OCI-LY7 (cell line): ENCODE measurements at regions not wholly inside any gene's neighbourhood (a gene's known extent, or its start where the extent isn't known, plus 50 kb on each side); places are given as distances from the start of the nearest gene placed in this dataset.

Experiments used
- BruUV-seq: library from RNA; stranded (reverse); fragments of 400-500 nt; replicated peaks from 2 replicates; lab custom pipeline; 2021; lab: Mats Ljungman, UMichigan
- CTCF ChIA-PET: fragments of 300-600 bp; sonication (Branson Sonifier 250); formaldehyde crosslinking; loops from one replicate; lab custom pipeline; 2022; ENCODE audit warnings: antibody characterized with exemption; ENCODE audit not compliant: unreplicated experiment; lab: Charles Lee
- POLR2A ChIA-PET: fragments of 300-600 bp; sonication (Branson Sonifier 250); formaldehyde crosslinking; loops from one replicate; lab custom pipeline; 2022; ENCODE audit warnings: antibody characterized with exemption; lab: Charles Lee
- DNase-seq: peaks from one replicate; pipeline ENCODE4 v3.0.0-alpha.2; 2015; ENCODE audit warnings: low spot score
- H2AFZ ChIP-seq: fragments of 200-600 bp; sonication (generic), shearing (Covaris generic); 2 replicates; pipeline ENCODE4 v1.6.1; 2014; ENCODE audit warnings: mild to moderate bottlenecking, antibody characterized with exemption, low read length, moderate library complexity
- H3K27ac ChIP-seq: fragments of 200-600 bp; sonication (generic); 2 replicates; pipeline ENCODE4 v1.5.1; 2014; ENCODE audit warnings: mixed run types, low read depth, mild to moderate bottlenecking, moderate library complexity, low read length, inconsistent platforms; ENCODE audit not compliant: poor library complexity, severe bottlenecking
- H3K36me3 ChIP-seq: fragments of 200-600 bp; sonication (generic); 2 replicates; pipeline ENCODE4 v1.6.1; 2014; ENCODE audit warnings: mild to moderate bottlenecking, antibody characterized with exemption, low read length, moderate library complexity, mixed read lengths; ENCODE audit not compliant: insufficient read depth
- H3K4me1 ChIP-seq: fragments of 200-600 bp; sonication (generic); 2 replicates; pipeline ENCODE4 v1.5.1; 2014; ENCODE audit warnings: mild to moderate bottlenecking, low read length; ENCODE audit not compliant: insufficient read depth, poor library complexity, severe bottlenecking
- H3K4me2 ChIP-seq: fragments of 200-600 bp; sonication (generic); 2 replicates; pipeline ENCODE4 v1.6.1; 2014; ENCODE audit warnings: mild to moderate bottlenecking, low read length
- H3K4me3 ChIP-seq: fragments of 200-600 bp; sonication (generic); 2 replicates; pipeline ENCODE4 v1.5.1; 2014; ENCODE audit warnings: mild to moderate bottlenecking, low read depth, low read length; ENCODE audit not compliant: poor library complexity, severe bottlenecking
- H3K79me2 ChIP-seq: fragments of 200-600 bp; sonication (generic); 2 replicates; pipeline ENCODE4 v1.6.1; 2016; ENCODE audit warnings: low read depth, mild to moderate bottlenecking, low read length, moderate library complexity, mixed read lengths; ENCODE audit not compliant: insufficient read depth
- H3K9me2 ChIP-seq: fragments of 200-600 bp; sonication (generic); 2 replicates; pipeline ENCODE4 v1.6.1; 2016; ENCODE audit warnings: mild to moderate bottlenecking, low read length, mixed read lengths; ENCODE audit not compliant: insufficient read depth
- H3K9me3 ChIP-seq: fragments of 200-600 bp; sonication (generic); 2 replicates; pipeline ENCODE4 v1.6.1; 2014; ENCODE audit warnings: mild to moderate bottlenecking, mixed run types, low read length, mixed read lengths
- H4K20me1 ChIP-seq: fragments of 200-600 bp; sonication (generic); 2 replicates; pipeline ENCODE4 v1.6.1; 2014; ENCODE audit warnings: mild to moderate bottlenecking, antibody characterized with exemption, low read length, moderate library complexity, mixed read lengths; ENCODE audit not compliant: insufficient read depth
- EZH2phosphoT487 ChIP-seq: fragments of 200-600 bp; sonication (generic); IDR thresholded peaks from 2 replicates; pipeline ENCODE4 v1.6.1; 2018; ENCODE audit warnings: low read depth, borderline replicate concordance, mild to moderate bottlenecking, mixed run types, antibody characterized with exemption, low read length, moderate library complexity, mixed read lengths
- intact Hi-C: fragments of 100-400 bp; cut with micrococcal nuclease; formaldehyde crosslinking; loops from one replicate; pipeline ENCODE4 v1.10.0; 2022; ENCODE audit not compliant: unreplicated experiment
- TF ChIP-seq, protein P1 (sequence below): fragments of 200-600 bp; sonication (generic); conservative IDR thresholded peaks from 2 replicates; pipeline ENCODE4 v1.5.1; 2014; ENCODE audit warnings: mild to moderate bottlenecking, antibody characterized with exemption, low read length, moderate library complexity, mixed read lengths

DNA sequence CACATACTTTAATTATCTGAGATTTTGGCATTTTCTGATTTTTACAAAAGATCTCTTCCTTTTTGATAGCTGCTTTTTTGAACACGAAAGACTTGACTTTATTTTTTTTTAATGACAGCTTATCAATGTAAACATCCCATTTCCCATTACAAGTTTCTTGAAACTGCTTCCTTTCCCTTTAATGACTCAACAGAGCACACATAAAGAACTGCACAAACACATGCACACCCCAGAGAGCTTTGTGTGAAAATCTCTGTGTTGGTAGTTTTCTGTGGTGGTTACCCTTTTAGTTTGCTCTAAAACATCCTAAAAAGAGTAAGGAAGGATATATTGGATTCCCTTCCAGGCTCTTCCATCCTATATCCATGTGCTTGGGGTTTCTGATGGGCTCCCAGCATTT, 125.1 kb upstream of the ZNF32 start:
- Histone ChIP-seq H3K9me2 (no peaks in the 10 kb centered on the region), H2AFZ (no peak overlapping the region), H3K27ac (no peak overlapping the region), H3K9me3 (peaks cover 7% of the 10 kb centered on the region; the same call in 1 of the 2 replicates), H3K36me3 (no peaks in the 10 kb centered on the region), H4K20me1 (no peaks in the 10 kb centered on the region), H3K4me2 (no peak overlapping the region), H3K4me1 (no peaks in the 10 kb centered on the region), H3K4me3 (no peak overlapping the region), H3K79me2 (no peaks in the 10 kb centered on the region)
- DNase-seq, result no peak
- CTCF ChIA-PET, result no interaction called here
- BruUV-seq, result no TSS peak
- intact Hi-C loops, result no loop called here
- TF ChIP-seq, protein P1, sequence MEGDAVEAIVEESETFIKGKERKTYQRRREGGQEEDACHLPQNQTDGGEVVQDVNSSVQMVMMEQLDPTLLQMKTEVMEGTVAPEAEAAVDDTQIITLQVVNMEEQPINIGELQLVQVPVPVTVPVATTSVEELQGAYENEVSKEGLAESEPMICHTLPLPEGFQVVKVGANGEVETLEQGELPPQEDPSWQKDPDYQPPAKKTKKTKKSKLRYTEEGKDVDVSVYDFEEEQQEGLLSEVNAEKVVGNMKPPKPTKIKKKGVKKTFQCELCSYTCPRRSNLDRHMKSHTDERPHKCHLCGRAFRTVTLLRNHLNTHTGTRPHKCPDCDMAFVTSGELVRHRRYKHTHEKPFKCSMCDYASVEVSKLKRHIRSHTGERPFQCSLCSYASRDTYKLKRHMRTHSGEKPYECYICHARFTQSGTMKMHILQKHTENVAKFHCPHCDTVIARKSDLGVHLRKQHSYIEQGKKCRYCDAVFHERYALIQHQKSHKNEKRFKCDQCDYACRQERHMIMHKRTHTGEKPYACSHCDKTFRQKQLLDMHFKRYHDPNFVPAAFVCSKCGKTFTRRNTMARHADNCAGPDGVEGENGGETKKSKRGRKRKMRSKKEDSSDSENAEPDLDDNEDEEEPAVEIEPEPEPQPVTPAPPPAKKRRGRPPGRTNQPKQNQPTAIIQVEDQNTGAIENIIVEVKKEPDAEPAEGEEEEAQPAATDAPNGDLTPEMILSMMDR, result no peak
- no peak for TF ChIP-seq EZH2phosphoT487
- POLR2A ChIA-PET, result no interaction called here

DNA sequence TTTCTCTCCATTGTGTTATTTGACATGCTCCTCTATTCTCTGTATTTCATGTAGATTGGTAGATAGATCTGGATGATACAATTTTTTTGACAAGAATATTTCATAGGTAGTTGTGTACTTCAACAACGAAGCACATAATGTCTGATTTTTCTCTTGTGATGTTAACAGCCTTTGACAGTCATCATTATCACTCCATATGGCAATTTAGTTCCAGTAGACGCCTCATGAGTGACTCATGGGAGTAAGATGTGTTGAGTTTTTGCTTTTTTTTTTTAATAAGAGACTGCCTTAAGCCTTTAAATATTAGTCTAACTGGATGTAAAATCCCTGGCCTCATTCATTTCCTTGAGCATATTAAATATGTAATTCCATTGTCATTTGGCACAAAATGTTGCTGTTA, 123.5 kb upstream of the ZNF32 start:
- H3K9me3 ChIP-seq, result peaks cover 7% of the 10 kb centered on the region; the same call in 1 of the 2 replicates
- no peaks in the 10 kb centered on the region for H3K4me1 ChIP-seq
- intact Hi-C loops, result no loop called here
- H4K20me1 ChIP-seq, result no peaks in the 10 kb centered on the region
- TF ChIP-seq, protein P1, result no peak
- no peak for TF ChIP-seq EZH2phosphoT487
- BruUV-seq, result no TSS peak
- no peak overlapping the region for H2AFZ ChIP-seq
- H3K36me3 ChIP-seq, result no peaks in the 10 kb centered on the region
- H3K79me2 ChIP-seq, result no peaks in the 10 kb centered on the region
- no peak overlapping the region for H3K4me3 ChIP-seq
- no peak for DNase-seq
- POLR2A ChIA-PET, result interaction anchor here (0.6 kb wide), 1 partner anchor 756 kb away, joined by 3 read pairs; no protein-coding TSS in a partner anchor
- CTCF ChIA-PET, result no interaction called here
- no peak overlapping the region for H3K27ac ChIP-seq
- no peaks in the 10 kb centered on the region for H3K9me2 ChIP-seq
- no peak overlapping the region for H3K4me2 ChIP-seq

DNA sequence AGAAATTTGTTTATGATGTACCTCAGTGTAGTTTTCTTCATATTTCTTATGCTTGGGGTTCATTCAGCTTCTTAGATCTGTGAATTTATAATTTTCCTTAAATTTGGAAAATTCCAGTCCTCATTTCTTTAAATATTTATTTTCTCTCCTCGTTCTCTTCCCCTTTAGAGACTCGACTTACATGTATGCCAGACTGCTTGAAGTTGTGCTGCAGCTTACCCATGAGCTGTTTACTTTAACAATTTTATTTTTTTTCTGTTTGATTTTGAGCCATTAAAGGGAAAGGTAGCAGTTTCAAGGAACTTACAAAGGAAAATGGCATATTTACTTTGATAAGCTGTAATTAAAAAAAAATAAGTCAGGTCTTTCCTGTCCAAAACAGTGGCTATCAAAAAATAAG, 123.0 kb upstream of the ZNF32 start:
- POLR2A ChIA-PET, result interaction anchor here (0.6 kb wide), 2 partner anchors 755 to 864 kb away, joined by 3 read pairs; no protein-coding TSS in a partner anchor

More for the DNA sequence above, 123.0 kb upstream of the ZNF32 start:
- no peak overlapping the region for H3K27ac ChIP-seq
- intact Hi-C loops, result no loop called here
- no peak for DNase-seq
- TF ChIP-seq, protein P1, result no peak
- TF ChIP-seq EZH2phosphoT487, result no peak
- H3K9me3 ChIP-seq, result peaks cover 7% of the 10 kb centered on the region; the same call in 1 of the 2 replicates
- no peaks in the 10 kb centered on the region for H3K9me2 ChIP-seq
- H3K36me3 ChIP-seq, result no peaks in the 10 kb centered on the region
- no peaks in the 10 kb centered on the region for H3K4me1 ChIP-seq
- H4K20me1 ChIP-seq, result no peaks in the 10 kb centered on the region
- no peaks in the 10 kb centered on the region for H3K79me2 ChIP-seq
- no peak overlapping the region for H2AFZ ChIP-seq
- BruUV-seq, result no TSS peak
- no peak overlapping the region for H3K4me2 ChIP-seq
- H3K4me3 ChIP-seq, result no peak overlapping the region
- CTCF ChIA-PET, result no interaction called here
